Pons (tissue), 1 donor: ENCODE measurements at regions not wholly inside any gene's neighbourhood (a gene's known extent, or its start where the extent isn't known, plus 50 kb on each side); places are given as distances from the start of the nearest gene placed in this dataset.

ENCODE experiments used
- DNase-seq: peaks from one replicate; pipeline ENCODE4 v3.0.0-alpha.2; 2016; ENCODE audit warnings: low spot score

DNA sequence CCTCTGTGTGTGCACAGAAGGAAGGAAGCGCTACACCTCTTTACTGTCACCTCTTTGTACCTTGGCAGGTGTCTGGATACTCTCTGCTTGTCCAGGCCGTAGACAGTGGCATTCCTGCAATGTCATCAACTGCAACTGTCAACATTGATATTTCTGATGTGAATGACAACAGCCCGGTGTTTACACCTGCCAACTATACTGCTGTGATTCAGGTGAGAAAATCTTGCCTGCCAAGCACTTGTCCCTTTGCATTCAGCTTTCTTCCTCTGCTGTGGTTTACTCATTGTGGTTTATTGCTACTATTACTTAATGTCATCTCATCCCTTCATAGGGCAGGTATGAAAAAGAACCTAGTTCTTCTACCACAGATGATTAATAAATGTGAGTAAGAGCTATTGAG lies 131.9 kb upstream of the MTNR1B start:
- no peak for DNase-seq

DNA sequence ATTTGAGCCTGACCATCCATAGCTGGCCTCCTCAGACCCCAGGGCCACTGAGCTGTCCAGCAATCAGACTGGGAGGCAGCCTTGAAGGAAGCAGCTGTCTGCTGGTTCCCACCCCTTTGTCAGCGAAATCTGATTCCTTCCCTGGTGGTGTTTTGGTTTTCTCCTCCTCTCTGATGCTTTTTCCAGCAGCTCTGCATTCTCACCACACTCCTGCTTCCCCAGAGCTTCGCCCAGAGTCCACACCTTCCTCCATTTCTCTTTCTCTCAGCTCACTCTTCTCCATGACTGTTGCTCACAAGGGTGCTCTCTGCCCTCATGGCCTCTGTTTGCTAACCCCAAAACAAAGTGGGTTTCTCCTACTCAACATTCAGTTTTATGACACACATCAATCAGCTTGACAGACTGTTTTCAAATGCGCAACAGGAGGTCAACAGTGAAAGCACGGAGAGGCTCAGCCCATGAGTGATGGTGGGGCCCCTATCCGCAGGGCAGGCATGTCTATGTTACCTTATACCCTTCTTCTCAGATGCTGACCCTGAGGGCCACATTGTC lies 130.6 kb upstream of the MTNR1B start:
- no peak for DNase-seq

DNA sequence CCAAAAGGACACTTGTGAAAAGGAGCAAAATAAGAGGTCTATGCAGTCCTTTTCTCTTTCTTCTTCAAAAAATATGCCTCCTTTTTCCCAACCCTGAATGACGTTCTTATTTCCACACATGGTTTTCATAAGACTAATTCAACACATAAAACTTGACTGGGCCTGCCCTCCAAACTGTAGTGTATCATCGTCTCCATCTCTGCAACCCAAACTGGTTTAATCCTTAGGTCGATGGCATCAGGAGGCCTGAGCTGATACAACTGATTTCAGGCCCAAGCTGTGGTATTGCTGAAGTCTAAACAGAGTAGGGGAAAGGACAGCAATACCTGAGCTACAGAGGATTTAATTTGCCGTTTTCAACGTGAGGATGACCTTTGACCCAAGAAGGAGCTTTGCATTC lies 130.0 kb upstream of the MTNR1B start:
- DNase-seq = no peak

DNA sequence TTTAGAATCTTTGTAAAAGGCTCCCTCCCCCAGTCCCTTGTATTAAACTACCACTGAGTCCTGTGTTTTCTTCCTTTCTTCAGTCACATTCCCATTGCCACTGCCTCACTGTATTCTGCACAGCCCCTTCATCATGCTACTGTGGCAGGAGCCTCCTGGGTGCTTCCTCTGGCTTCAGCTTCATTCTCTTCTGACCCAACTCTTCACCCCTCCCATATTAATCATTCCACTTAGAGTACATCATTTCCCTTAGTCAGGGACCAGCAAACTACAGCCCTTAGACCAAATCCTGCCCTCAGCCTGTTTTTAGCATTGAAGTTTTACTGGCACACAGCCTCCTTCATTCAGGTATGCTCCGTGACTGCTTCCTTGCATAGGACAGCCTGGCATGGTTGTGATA lies 127.7 kb upstream of the MTNR1B start:
- DNase-seq = no peak

DNA sequence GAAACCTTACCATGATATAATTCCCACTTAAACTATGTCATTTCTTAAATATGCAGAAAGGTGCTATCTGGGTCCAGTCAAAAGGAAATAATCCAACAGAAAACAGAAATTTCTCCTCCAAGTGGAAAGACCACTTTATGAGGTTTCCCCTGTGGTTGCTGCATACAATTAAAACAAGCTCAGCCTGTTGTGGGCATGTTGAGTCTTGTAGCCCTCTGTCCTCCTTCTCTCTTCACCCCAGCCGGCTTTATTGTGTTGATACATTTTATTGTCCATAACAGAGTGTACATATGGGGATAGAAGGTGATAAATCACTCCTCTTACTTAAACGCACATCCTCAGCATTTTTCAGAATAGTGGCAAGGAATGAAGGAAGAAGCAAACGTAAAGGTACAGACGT lies 126.0 kb upstream of the MTNR1B start:
- DNase-seq = no peak

DNA sequence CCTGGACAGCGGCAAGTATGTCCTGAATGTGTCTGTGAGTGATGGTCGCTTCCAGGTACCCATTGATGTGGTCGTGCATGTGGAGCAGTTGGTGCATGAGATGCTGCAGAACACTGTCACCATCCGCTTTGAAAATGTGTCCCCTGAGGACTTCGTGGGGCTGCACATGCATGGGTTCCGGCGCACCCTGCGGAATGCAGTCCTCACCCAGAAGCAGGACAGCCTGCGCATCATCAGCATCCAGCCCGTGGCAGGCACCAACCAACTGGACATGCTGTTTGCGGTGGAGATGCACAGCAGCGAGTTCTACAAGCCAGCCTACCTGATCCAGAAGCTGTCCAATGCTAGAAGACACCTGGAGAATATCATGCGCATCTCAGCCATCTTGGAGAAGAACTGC lies 125.3 kb upstream of the MTNR1B start:
- no peak for DNase-seq

DNA sequence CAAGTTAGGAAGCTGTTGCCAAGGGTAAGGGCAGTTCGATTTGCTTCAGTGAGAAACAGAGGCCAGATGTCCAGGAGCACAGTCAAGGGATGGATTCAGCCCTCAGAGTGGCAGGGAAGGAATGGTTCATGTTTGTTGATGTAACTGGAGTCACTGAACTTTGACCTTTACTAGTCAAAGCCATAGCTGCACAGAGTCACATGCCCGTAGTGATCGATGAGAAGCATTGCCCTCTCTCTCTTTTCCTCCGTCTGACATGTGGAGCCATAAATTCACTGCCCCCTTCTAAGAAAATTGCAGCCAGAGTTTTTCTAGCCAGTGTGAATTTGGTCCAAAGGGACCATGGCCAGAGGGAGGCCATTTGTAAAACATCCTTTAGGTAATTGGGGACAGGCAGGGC lies 124.1 kb upstream of the MTNR1B start:
- DNase-seq = no peak

DNA sequence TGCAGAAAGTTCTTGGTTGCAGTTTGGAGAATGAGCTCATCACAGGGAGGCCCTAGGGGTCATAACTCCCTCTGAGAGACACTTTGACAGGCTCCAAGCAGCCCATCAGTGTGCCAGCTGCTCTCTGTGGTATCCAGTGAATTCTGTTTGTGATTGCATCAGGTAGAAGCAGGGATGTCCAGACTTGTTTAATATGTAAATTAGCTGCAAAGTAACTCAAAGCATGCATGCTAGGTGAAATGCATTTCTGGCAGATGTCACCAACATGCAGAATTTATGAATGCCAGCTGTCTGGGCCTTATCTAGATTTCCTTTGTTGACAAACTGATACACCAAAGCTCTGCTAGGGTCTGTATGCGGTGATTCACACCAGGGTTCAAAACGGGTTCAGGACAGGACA lies 123.6 kb upstream of the MTNR1B start:
- no peak for DNase-seq

DNA sequence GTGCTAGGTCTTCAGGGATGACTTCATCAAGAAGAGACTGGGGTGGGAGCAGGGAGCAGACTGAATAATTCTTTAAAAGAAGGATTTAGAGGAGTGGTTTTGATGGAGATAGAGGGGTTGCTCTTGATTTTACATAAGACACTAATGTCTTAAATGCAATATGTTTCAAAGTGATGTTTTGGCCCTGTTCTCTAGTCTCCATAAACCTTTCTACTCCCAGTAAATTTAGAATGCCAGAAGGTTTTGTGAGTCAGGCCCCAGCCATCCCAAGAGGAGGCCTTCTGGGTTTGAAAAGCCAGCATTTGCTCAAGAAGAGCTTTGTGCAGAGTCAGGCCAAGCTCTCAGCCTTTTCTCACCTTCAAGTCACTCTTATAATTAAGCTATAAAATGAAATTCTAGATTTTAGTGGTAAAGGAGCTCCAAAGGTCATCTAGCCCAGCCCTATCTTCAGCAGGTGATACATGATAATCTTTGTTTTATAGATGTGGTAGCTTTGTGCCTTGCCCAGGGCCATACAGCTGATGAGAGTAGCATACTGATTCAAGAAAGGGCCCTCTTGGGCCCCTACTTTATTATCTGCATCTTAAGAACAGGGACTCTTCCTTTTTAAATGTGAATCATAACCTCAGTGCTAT lies 122.8 kb upstream of the MTNR1B start:
- no peak for DNase-seq

DNA sequence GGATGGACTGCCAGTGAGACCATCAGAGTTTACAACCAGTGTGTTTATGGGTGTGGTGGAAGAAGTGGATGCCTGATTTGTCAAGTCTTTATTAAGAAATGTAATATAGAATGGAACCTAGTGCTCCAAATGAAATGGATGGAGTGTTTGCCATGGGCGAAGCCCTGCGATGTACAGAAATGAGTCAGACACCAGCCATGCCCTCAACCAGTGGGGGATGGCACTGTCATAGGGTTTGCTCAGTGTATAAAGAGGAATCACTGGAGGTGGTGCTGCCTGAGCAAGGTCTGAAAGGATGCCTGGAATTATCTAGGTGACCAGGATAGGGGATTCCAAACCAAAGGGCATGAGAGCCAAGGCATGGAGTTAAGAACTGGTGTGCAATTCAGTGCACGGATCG lies 120.9 kb upstream of the MTNR1B start:
- no peak for DNase-seq

DNA sequence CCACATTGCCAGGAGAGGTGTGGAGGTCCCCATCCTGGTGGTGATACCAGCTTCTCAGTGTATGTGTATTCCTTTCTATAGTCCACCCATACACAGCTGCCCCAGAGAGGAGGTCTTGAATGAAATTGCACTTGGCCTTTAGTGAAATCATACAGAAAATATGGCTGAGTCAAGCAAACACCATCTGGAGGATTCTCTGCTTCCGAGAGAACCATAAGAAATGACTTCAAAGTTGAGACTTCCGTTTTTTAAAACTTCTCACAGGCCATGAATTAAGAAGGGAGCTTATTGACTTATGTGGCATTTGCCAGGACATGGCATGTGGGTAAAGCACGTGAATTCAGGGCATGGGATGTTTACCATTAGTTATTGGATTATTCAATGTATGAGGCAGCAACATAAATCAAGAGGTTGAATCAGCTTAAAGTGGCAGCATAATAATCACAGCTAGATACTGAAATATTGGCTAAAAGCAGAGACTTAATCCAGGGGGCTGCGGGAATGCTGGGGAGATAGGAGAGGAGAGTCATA lies 119.1 kb upstream of the MTNR1B start:
- no peak for DNase-seq

DNA sequence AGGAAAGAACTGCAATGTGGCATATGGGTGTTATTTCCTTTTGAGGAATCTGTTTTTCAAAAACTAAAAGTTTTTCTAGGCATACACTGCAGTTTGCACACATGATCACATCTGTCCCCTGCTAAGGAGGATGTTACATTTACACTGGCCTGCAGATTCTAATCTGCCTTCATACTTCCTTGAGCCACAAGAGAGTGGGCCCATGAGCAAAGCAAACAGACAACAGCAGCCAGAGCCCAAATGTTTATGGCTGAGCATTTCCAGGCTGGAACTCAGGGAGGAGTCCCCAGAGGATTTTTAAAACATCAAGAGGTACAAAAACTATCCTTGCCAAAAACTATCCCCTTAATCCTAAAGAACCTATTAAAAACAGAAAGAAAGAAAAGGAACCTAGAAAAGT lies 117.2 kb upstream of the MTNR1B start:
- DNase-seq = no peak

DNA sequence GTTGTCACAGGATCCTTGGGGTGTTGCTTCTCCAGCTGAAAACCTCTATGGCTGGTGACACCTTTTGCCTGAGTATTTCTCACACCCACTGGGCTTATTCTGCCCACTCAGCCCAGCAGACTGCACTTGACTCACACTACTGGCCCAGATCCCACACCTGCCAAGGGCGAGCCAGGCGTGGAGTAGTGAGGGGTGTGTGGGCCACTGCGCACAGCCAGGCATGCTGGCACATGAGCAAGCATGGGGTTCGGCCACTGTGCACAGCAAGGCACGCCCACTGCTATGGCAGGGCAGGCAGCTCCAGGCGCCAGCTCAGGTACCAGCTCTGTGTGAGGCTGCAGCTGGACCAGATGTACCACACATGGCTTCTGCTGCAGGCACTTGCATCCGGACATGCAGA lies 116.5 kb upstream of the MTNR1B start:
- no peak for DNase-seq

DNA sequence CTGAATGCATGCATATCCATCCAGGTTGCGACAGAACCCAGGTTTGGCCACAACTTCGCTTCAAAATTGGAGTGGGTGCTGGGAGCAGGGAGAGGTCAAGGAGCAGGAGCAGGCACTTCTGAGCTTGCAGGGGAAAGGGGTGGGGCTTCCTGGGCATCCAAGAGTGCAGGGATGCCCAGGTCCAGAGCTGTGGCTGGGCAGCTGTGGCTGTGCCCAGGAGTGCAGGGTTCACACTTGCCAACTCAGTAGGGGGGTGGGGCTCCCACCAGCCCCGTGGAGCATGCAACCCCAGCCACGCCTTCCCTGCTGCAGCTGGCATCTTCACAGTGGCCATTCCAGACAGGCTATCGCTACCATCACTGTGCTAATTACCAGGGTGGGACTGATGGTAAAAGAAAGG lies 115.3 kb upstream of the MTNR1B start:
- DNase-seq = no peak

DNA sequence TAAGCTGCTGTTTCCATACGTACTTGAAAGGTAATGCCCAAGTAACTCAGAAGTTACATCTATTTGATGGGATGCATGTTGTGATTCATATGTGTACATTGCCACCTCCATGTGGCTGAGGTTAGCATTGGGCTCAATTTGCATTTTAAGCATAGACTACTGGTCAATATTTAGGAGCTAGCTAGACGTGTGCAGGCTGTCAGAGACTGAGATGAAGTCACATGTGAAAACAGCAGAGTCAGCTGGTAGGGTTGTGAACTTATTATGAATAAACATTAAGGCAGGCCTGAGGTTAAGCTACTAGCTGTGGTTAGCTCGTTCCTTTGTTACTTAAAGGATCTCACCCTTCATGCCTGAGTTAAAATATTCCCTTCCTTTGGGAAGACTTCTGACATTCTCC lies 114.5 kb upstream of the MTNR1B start:
- DNase-seq = no peak

DNA sequence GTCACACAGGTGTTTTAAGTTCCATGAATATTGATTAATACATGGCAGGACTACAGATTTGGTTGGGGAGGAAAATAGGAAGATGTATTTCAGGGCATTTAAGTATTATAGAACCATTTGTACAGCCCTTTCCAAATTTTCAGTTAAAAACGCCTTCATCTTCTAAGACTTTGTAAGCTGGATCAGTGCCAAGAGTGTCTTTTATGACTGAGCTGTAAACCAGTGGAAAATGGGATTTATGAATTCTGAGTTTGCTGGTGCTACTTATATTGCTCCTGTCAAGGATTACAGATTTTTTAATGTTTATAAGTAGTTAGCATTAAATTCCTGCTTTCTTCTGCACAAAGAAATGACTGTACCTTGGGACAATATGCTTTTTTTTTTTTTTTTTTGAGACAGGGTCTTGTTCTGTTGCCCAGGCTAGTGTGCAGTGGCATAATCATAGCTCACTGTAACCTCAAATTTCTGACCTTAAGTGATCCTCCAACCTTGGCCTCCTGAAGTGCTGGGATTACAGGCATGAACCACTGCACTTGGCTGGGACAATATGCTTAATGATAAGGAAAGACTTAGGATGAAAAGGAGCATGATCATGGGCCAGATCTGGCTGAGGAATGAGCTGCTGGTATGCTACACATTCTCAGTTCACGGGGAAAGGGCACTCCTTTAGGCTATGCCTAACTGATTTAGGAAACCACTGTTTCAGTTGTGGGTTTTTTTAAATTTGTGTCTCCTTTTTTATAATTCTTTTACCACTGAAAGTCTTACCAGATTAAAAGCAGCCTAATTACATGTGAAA lies 113.6 kb upstream of the MTNR1B start:
- no peak for DNase-seq

DNA sequence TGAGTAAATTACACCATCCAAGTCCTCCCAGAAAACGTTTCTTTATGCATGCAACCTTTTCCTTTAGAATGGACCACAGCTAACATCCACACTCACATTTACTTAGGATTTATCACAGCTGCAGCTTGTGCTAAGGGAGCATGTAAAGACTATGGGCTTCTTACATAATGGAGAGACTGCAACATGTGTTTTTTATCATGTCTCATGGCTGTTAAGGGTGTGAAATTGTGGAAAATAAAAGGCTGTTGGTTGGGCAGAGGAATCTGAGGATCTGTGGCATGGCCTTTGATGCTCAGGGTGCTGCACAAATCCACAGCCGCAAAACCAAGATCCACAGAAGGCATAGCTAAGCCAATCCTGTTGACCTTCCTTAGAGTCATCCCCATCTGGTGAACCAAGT lies 112.0 kb upstream of the MTNR1B start:
- DNase-seq = no peak

DNA sequence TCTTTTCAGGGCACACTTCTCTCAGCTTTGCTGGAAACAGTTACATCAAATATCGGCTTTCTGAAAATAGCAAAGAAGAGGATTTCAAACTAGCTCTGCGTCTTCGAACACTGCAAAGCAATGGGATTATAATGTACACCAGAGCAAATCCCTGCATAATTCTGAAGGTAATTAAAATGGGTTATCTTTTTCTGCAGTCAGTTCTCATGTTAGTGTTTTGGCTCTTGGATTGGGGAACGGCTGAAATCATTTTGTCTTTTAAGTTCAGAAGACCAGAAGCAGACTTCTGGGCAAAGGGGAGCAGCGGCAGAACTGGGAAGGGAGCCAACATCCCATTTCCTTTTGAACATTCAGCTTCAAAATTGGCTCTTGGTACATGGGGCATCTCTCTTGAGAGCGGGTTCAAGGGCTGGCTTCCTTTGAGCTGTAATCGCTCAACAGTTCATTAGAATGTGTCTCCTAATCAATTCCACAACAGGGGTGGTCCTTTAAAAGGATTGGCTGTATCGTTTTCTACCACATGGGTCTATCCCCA lies 110.2 kb upstream of the MTNR1B start:
- peak; percentile 10 for DNase-seq

DNA sequence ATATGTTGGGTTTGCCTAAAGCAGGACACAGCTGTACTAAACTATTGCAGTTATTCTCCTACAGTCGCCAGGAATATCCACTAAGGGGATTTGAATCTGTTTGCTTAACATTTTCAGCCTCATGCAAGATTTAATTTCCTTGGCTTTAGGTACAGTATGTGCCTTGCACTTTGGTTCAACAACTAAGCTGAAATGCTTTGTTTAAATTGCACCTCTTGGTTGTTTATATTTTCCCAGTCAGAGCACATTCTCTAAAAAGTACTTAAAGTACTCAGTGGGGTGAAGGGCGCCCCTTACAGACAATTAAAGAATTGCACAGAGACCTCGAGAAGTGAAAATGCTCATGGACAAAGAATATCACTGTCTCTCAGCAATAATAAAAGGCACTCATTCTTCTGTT lies 107.8 kb upstream of the MTNR1B start:
- DNase-seq = no peak

DNA sequence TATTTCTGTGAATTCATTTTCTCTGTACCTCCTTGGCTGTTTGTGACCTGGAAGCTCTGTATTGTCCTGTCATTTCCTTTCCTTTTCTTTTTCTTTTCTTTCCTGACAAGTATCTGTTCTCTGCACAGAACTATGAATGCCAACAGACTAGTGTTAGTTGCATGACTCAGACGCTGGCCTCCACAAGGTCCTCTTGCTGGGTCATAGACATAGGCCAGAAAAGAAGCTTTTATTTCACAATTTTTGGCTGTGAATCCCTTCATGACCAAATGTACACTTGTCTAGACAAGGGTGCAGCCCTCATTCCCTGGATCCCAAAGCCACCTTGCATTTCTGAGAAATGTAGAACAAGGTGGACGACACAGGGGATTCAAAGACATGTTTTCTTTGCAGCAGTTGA lies 104.1 kb upstream of the MTNR1B start:
- no peak for DNase-seq

DNA sequence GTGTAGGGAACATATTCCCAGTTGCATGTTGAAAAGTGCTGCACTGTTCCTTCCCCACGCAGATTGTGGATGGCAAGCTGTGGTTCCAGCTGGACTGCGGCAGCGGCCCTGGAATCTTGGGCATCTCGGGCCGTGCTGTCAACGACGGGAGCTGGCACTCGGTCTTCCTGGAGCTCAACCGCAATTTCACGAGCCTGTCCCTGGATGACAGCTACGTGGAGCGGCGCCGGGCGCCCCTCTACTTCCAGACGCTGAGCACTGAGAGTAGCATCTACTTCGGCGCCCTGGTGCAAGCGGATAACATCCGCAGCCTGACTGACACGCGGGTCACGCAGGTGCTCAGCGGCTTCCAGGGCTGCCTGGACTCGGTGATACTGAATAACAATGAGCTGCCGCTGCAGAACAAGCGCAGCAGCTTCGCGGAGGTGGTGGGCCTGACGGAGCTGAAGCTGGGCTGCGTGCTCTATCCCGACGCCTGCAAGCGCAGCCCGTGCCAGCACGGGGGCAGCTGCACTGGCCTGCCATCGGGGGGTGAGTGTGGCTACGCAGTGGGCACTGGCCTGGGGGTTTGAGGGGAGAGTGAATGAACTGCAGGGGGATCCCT lies 102.7 kb upstream of the MTNR1B start:
- DNase-seq = no peak

DNA sequence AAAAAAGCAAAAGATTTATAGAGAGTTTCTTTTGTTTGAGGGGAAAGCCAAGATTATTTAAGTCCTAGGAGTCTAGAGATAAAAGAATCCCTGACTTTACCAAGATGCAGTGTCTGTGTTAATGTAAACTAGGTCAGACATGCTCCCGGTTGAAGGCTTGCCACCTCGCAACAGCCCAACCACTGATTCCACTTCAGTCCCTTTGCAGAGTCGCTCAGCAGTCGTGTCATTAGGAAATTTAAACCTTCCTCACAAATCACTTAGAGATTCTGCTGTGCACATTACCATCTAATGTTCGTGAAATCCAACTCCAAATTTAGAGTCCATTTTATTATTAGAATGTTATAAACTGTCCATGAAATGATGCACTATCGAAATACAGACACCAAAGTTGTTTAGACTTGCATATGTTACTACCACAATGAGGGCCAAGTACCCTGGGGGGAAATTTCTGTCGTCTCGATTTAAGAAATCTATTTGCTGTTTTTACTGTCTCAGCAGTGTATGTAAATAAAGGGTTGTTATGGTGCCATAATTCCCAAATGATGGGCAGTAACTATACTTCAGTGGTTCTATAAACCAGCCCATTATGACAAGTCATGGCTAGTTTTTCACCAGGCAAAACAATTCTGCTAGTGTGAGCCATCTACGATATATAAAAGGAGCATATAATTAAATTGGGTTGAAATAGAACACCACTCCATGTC lies 101.4 kb upstream of the MTNR1B start:
- no peak for DNase-seq
